ENCODE measurements at regions not wholly inside any gene's neighbourhood (a gene's known extent, or its start where the extent isn't known, plus 50 kb on each side); places are given as distances from the start of the nearest gene placed in this dataset.
A peak's percentile ranks its signal among the peaks of the same experiment; 100 is the strongest.

GRCh38 chr1:119286587-119287181 is 81.9 kb upstream of the HAO2 start (continued):
- TF ChIP-seq MGA (IDR thresholded peaks at IDR 0.05) (peak; percentile 86), ZNF609 (CRISPR knock-in tag; IDR thresholded peaks at IDR 0.05; ENCODE audit: borderline replicate concordance) (no peak), L3MBTL2 (IDR thresholded peaks at IDR 0.05) (peak; percentile 82), MAZ (CRISPR knock-in tag; conservative IDR thresholded peaks at IDR 0.05 in 1 of 2, IDR thresholded peaks at IDR 0.05 in 1 of 2) (0 out of 4 replicates have a peak, but pooled peaks of 1 of the 2 experiments have one; percentile 16), RAD21 (CRISPR knock-in tag; conservative IDR thresholded peaks at IDR 0.05 in 1 of 2, IDR thresholded peaks at IDR 0.05 in 1 of 2) (peak; percentile 56 to 71), MEIS2 (IDR thresholded peaks at IDR 0.05; ENCODE audit: partially characterized antibody) (no peak), CBX3 (IDR thresholded peaks at IDR 0.05; ENCODE audit: borderline replicate concordance in 1 of 2, low read length in 2 of 2) (peak in 1 of 2 experiments; percentile 26; a peak in 1 of 3 replicates)
